Kidney (tissue), 13 donors: ENCODE measurements at regions not wholly inside any gene's neighbourhood (a gene's known extent, or its start where the extent isn't known, plus 50 kb on each side); places are given as distances from the start of the nearest gene placed in this dataset.

ENCODE experiments used
- DNase-seq, 5 donors: peaks; one replicate each; pipeline ENCODE4 v3.0.0-alpha.2; 2013 to 2020
- FAIRE-seq: peaks from 2 replicates; lab custom pipeline; 2012; peaks lifted over from hg19 to GRCh38; lab: Jason Lieb, UNC
- H3K27ac ChIP-seq, 2 donors: one replicate each; pipeline ENCODE4 v1.7.0; 2013; ENCODE audit warnings: low read depth in 2 of 2, low read length in 2 of 2, inconsistent platforms in 1 of 2
- H3K27me3 ChIP-seq: one replicate; pipeline ENCODE4 v1.7.1; 2013; ENCODE audit warnings: low read length, inconsistent platforms; ENCODE audit not compliant: control insufficient read depth, insufficient read depth
- H3K36me3 ChIP-seq, 3 donors: one replicate each; pipeline versions ENCODE4 v1.7.0 to v1.7.1; 2013; ENCODE audit warnings: low read length in 3 of 3, control low read depth in 1 of 3, inconsistent platforms in 1 of 3; ENCODE audit not compliant: insufficient read depth in 3 of 3, control insufficient read depth in 2 of 3
- H3K4me1 ChIP-seq, 3 donors: one replicate each; pipeline versions ENCODE4 v1.7.0 to v1.7.1; 2013; ENCODE audit warnings: low read length in 3 of 3, inconsistent platforms in 1 of 3, low read depth in 1 of 3; ENCODE audit not compliant: control insufficient read depth in 2 of 3, insufficient read depth in 2 of 3
- H3K4me3 ChIP-seq, 3 donors: one replicate each; pipeline versions ENCODE4 v1.7.0 to v1.8.1; 2013; ENCODE audit warnings: low read length in 3 of 3, control low read depth in 1 of 3, inconsistent platforms in 1 of 3
- H3K9ac ChIP-seq, 3 donors: one replicate each; pipeline versions ENCODE4 v1.7.0 to v1.7.1; 2013; ENCODE audit warnings: low read length in 3 of 3, control low read depth in 1 of 3, inconsistent platforms in 1 of 3
- H3K9me3 ChIP-seq, 3 donors: one replicate each; pipeline versions ENCODE4 v1.7.0 to v1.7.1; 2013; ENCODE audit warnings: low read length in 3 of 3, control low read depth in 1 of 3, inconsistent platforms in 1 of 3; ENCODE audit not compliant: control insufficient read depth in 2 of 3, insufficient read depth in 1 of 3
- CTCF ChIP-seq: IDR thresholded peaks from 3 replicates; pipeline ENCODE4 v1.5.1; 2012; ENCODE audit warnings: mild to moderate bottlenecking, moderate library complexity, borderline replicate concordance; ENCODE audit not compliant: insufficient read depth; ENCODE audit errors: extremely low read depth
- intact Hi-C: fragments of 100-400 bp; cut with DNase I; formaldehyde crosslinking; loops from one replicate; pipeline ENCODE4 v1.11.1; 2022
- donor health status: control.
- donor health status: control.
- donor health status: control.
- donor health status: control.
- donor health status: control.
- donor health status: DM: yes; HTN: yes; CAD: no.
- donor health status: Normal renal cell carcinoma (clear cell type).

- H3K4me3 ChIP-seq = no peak overlapping the region
- no peaks in the 10 kb centered on the region for H3K36me3 ChIP-seq
- DNase-seq = no peak
- no peak for TF ChIP-seq CTCF
- H3K4me1 ChIP-seq = peaks cover 0 to 9% (median 4%) of the 10 kb centered on the region in 3 donors
- H3K9ac ChIP-seq = no peak overlapping the region
- no peak overlapping the region for H3K27ac ChIP-seq
- peaks cover 3% of the 10 kb centered on the region for H3K27me3 ChIP-seq
- FAIRE-seq = no peak
- intact Hi-C loops = no loop called here
- peaks cover 0 to 7% (median 0%) of the 10 kb centered on the region in 3 donors for H3K9me3 ChIP-seq
These were observed 65.7 kb upstream of the FOXF1 start for GRCh38 chr16:86444661-86445060.

GRCh38 chr16:86446279-86446678 is 64.0 kb upstream of the FOXF1 start:
- no peak for TF ChIP-seq CTCF
- no peak for DNase-seq
- H3K4me3 ChIP-seq = no peak overlapping the region
- H3K4me1 ChIP-seq = peaks cover 0 to 9% (median 4%) of the 10 kb centered on the region in 3 donors
- no peaks in the 10 kb centered on the region for H3K36me3 ChIP-seq
- peaks cover 0 to 7% (median 0%) of the 10 kb centered on the region in 3 donors for H3K9me3 ChIP-seq
- no peak for FAIRE-seq
- intact Hi-C loops = no loop called here
- H3K27me3 ChIP-seq = peaks cover 3% of the 10 kb centered on the region
- no peak overlapping the region for H3K9ac ChIP-seq
- H3K27ac ChIP-seq = no peak overlapping the region

GRCh38 chr16:86447228-86447627 is 63.1 kb upstream of the FOXF1 start:
- H3K27ac ChIP-seq = no peak overlapping the region
- no peak for FAIRE-seq
- H3K9ac ChIP-seq = no peak overlapping the region
- H3K9me3 ChIP-seq = peaks cover 0 to 7% (median 0%) of the 10 kb centered on the region in 3 donors
- no peaks in the 10 kb centered on the region for H3K36me3 ChIP-seq
- H3K27me3 ChIP-seq = peaks cover 3% of the 10 kb centered on the region
- intact Hi-C loops = no loop called here
- no peak for DNase-seq
- TF ChIP-seq CTCF = no peak
- H3K4me1 ChIP-seq = peaks cover 0 to 9% (median 4%) of the 10 kb centered on the region in 3 donors
- no peak overlapping the region for H3K4me3 ChIP-seq
